ENCODE measurements at regions not wholly inside any gene's neighbourhood (a gene's known extent, or its start where the extent isn't known, plus 50 kb on each side); places are given as distances from the start of the nearest gene placed in this dataset.

GRCh38 chrX:40996886-40997530, 88.2 kb upstream of the USP9X start:
- Histone ChIP-seq H3K36me3 (no peaks in the 10 kb centered on the region), H3K27ac (no peak overlapping the region), H3K9me3 (no peaks in the 10 kb centered on the region), H3K27me3 (no peaks in the 10 kb centered on the region), H3K4me1 (no peaks in the 10 kb centered on the region), H3K4me3 (no peak overlapping the region)
- DNase-seq (ENCODE audit: extremely low spot score in 2 of 2) = no peak
- TF ChIP-seq POLR2A (IDR thresholded peaks at IDR 0.05) (no peak), POLR2AphosphoS5 (IDR thresholded peaks at IDR 0.05; ENCODE audit: insufficient read depth in 1 of 2, low read depth in 1 of 2) (no peak), CTCF (IDR thresholded peaks at IDR 0.05) (no peak)
- intact Hi-C loops (cut with DNase I) = no loop called here

GRCh38 chrX:40998123-40998522, 87.1 kb upstream of the USP9X start:
- DNase-seq (ENCODE audit: extremely low spot score in 2 of 2) = no peak
- H3K4me1 ChIP-seq = no peaks in the 10 kb centered on the region
- intact Hi-C loops (cut with DNase I) = no loop called here
- H3K27me3 ChIP-seq = no peaks in the 10 kb centered on the region
- H3K4me3 ChIP-seq = no peak overlapping the region
- TF ChIP-seq CTCF (IDR thresholded peaks at IDR 0.05) (no peak), POLR2AphosphoS5 (IDR thresholded peaks at IDR 0.05; ENCODE audit: insufficient read depth in 1 of 2, low read depth in 1 of 2) (no peak), POLR2A (IDR thresholded peaks at IDR 0.05) (no peak)
- no peaks in the 10 kb centered on the region for H3K9me3 ChIP-seq
- H3K36me3 ChIP-seq = no peaks in the 10 kb centered on the region
- H3K27ac ChIP-seq = no peak overlapping the region

GRCh38 chrX:41001327-41001726, 83.9 kb upstream of the USP9X start:
- Histone ChIP-seq H3K27ac (no peak overlapping the region), H3K4me1 (no peaks in the 10 kb centered on the region), H3K27me3 (no peaks in the 10 kb centered on the region), H3K9me3 (no peaks in the 10 kb centered on the region), H3K36me3 (no peaks in the 10 kb centered on the region), H3K4me3 (no peak overlapping the region)
- intact Hi-C loops (cut with DNase I) = no loop called here
- TF ChIP-seq CTCF (IDR thresholded peaks at IDR 0.05) = no peak
- TF ChIP-seq POLR2AphosphoS5 (IDR thresholded peaks at IDR 0.05; ENCODE audit: insufficient read depth in 1 of 2, low read depth in 1 of 2) = no peak
- TF ChIP-seq POLR2A (IDR thresholded peaks at IDR 0.05) = no peak
- DNase-seq (ENCODE audit: extremely low spot score in 2 of 2) = no peak

- H3K27ac ChIP-seq = no peak overlapping the region
- H3K27me3 ChIP-seq = no peaks in the 10 kb centered on the region
- H3K36me3 ChIP-seq = no peaks in the 10 kb centered on the region
- DNase-seq (ENCODE audit: extremely low spot score in 2 of 2) = no peak
- H3K4me1 ChIP-seq = no peaks in the 10 kb centered on the region
- TF ChIP-seq CTCF (IDR thresholded peaks at IDR 0.05) (no peak), POLR2A (IDR thresholded peaks at IDR 0.05) (no peak), POLR2AphosphoS5 (IDR thresholded peaks at IDR 0.05; ENCODE audit: insufficient read depth in 1 of 2, low read depth in 1 of 2) (no peak)
- intact Hi-C loops (cut with DNase I) = no loop called here
- H3K9me3 ChIP-seq = no peaks in the 10 kb centered on the region
- no peak overlapping the region for H3K4me3 ChIP-seq
Measured at GRCh38 chrX:41002026-41002425, 83.2 kb upstream of the USP9X start.

- no peaks in the 10 kb centered on the region for H3K4me1 ChIP-seq
- DNase-seq (ENCODE audit: extremely low spot score in 2 of 2) = no peak
- intact Hi-C loops (cut with DNase I) = no loop called here
- no peaks in the 10 kb centered on the region for H3K36me3 ChIP-seq
- no peak overlapping the region for H3K4me3 ChIP-seq
- TF ChIP-seq POLR2AphosphoS5 (IDR thresholded peaks at IDR 0.05; ENCODE audit: insufficient read depth in 1 of 2, low read depth in 1 of 2) (no peak), CTCF (IDR thresholded peaks at IDR 0.05) (no peak), POLR2A (IDR thresholded peaks at IDR 0.05) (no peak)
- H3K27me3 ChIP-seq = no peaks in the 10 kb centered on the region
- H3K9me3 ChIP-seq = no peaks in the 10 kb centered on the region
- no peak overlapping the region for H3K27ac ChIP-seq
Measured at GRCh38 chrX:41003506-41004270, 81.6 kb upstream of the USP9X start.
